NCI-H69 (cell line): ENCODE measurements at regions not wholly inside any gene's neighbourhood (a gene's known extent, or its start where the extent isn't known, plus 50 kb on each side); places are given as distances from the start of the nearest gene placed in this dataset.
"Not testable (repeated sequence)": the region's sequence is repeated elsewhere in the genome, so short reads cannot be mapped to it uniquely, and the experiment has no call there.

Experiments used
- DNase-seq: peaks from one replicate; lab custom pipeline; 2025; lab: John Stamatoyannopoulos, UW

DNA sequence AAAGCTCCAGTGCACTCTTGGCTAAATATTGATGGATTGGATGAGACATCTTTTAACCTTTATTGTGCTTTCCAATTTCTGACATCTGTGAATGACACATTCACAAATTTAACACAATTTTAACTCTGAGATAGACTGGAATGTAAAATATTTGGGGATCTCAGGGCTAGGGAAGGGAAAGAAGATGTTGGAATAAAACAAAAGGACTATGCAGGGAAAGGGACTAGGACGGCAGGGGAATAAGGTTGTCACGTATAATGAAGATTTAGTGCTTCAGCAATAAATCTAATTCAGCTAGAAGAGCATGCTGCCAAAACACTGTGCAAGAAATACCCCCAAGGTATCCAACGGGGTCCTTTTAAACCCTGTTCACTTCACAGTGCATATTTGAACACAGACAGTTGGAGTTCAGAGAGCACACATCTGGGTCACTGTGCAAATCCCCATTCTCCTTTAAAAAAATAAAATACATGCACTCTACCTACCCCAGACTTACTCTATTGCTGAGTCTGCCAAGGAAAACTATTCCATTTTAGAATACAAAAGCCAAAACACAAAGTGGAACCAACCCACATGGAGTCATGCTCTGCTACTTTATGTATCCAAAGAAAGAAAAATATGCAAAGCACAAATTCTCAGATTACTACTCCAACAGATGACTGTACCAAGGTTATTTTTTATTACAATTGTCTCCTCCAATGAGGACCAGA lies 151.0 kb upstream of the RSPO3 start:
- DNase-seq, result peak; percentile 9

DNA sequence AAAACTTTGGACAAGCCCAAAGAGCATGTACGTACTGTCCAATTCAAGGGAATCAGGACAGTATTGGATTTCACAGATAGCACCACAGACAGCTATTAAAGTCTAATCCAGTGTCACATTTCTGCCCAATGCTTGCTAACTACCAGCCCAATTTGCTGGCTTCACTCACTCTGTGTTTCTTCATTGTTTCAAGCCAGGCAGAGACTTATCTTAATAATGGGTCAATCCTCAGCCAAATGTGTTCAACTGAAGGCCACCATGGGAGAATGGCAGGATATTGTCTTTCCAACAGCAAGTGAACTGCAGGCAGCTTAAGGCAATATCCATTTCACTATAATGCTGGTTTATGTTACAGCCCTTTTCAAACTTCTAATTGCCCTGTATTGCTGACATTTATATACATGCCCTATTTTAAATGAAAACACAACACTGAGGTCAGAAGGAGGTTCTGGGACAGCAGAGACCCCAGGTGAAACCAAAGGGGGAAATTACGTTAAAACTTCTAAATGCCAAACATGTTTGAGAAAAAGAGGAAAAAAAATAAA lies 142.1 kb upstream of the RSPO3 start:
- peak; percentile 72 for DNase-seq

DNA sequence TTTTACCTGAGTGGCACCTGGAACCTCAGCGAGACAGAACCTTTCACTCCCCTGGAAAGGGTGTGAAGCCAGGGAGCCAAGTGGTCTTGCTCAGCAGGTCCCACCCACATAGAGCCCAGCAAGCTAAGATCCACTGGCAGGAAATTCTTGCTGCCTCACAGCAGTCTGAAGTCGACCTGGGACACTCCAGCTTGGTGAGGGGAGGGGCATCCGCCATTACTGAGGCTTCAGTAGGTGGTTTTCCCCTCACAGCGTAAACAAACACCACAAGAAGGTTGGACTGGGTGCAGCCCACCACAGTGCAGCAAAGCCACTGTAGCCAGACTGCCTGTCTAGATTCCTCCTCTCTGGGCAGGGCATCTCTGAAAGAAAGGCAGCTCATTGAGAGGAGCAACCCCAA lies 134.7 kb upstream of the RSPO3 start:
- no peak for DNase-seq

DNA sequence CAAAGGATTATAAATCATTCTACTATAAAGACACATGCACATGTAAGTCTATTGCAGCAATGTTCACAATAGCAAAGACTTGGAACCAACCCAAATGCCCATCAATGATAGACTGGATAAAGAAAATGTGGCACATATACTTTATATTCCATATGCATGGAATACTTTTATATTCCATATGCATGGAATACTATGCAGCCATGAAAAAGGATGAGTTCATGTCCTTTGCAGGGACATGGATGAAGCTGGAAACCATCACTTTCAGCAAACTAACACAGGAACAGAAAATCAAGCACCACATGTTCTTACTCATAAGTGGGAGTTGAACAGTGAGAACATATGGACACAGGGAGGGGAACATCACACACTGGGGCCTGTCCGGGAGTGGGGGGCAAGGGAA lies 130.3 kb upstream of the RSPO3 start:
- not testable (repeated sequence) for DNase-seq

- no peak for DNase-seq
Observed at GRCh38 chr6:127000631-127001030, 117.8 kb upstream of the RSPO3 start.

- DNase-seq, result no peak
Observed at GRCh38 chr6:127013865-127014264, 104.6 kb upstream of the RSPO3 start.

DNA sequence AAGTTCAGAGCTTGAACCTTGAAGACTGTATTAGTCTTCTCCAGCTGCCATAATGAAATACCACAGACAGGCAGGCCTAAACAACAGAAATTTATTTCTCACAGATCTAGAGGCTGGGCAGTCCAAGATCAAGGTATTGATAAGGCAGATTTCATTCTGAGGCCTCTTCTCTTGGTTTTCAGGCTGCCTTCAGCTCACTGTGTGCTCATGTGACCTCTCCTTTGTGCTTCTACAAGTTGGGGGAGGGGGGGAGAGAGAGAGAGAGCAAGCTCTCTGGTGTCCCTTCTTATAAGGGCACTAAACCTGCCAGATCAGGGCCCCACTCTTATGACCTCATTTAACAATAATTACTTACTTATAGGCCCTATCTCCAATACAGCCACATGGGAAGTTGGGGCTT lies 102.6 kb upstream of the RSPO3 start:
- peak; percentile 15 for DNase-seq

- no peak for DNase-seq
Observed at GRCh38 chr6:127019828-127020227, 98.6 kb upstream of the RSPO3 start.

DNA sequence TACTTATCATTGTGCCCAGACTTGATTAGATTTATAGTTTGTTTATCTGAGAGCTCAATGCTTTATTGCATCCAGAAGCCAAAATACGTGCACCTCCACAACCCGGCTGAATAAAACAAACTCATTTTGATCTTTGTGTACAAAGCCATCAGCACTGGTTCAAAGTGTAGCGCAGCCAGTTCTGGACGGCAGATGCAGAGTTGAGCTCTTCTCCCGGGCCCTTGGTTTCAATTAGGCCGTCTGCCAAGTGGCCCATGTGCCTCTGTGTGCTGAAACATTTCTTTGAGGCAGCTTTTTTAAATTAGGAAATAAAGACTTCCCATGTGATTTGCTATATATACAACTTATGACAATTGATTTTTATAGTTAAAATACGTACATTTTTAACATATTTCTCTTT lies 96.2 kb upstream of the RSPO3 start:
- DNase-seq, result peak; percentile 93

GRCh38 chr6:127023001-127023778 lies 95.3 kb upstream of the RSPO3 start:
- peak; percentile 31 for DNase-seq

DNA sequence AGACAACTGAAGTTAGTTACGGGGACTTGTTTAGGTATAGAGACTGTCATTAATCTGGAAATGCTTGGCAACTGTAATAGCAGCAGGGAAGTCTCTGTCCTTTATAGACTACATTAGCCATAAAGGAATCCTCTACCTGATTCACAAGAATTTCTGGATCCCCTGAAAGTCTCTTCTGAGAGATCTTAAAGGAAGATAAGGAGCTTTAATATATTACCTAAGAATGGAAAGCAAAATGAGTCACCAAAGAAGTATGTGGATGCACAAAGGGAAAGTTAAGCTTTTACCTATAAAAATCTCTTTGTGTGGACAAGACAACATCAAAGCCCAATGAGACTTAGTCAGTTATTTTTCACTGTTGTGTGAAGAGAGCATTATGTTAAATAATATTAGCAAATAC lies 92.2 kb upstream of the RSPO3 start:
- DNase-seq, result no peak

- no peak for DNase-seq
Observed at GRCh38 chr6:127030111-127030510, 88.4 kb upstream of the RSPO3 start.

DNA sequence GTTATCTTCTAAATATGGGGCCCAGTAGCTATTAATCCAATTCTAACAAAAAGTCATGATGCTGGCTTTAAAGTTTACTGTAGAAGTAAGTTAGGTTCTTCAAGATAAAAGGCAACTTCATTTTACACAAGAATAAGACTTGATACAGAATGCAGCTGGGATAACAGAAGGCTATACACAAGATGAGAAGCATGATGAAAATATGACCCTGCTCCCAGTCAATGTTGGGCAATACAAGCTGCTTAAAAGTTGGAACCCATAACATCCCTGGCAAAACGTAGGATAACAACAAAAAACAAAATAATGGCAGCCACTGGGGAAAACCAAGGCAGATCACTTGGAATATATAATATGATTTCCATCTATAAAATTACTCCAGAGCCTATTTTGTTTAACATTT lies 87.6 kb upstream of the RSPO3 start:
- no peak for DNase-seq

- DNase-seq, result peak; percentile 55
Observed at GRCh38 chr6:127031511-127031910, 87.0 kb upstream of the RSPO3 start.

- no peak for DNase-seq
Observed at GRCh38 chr6:127032971-127033370, 85.5 kb upstream of the RSPO3 start.

GRCh38 chr6:127051571-127052260 lies 66.8 kb upstream of the RSPO3 start:
- DNase-seq, result no peak

- no peak for DNase-seq
Observed at GRCh38 chr6:127053032-127053874, 65.2 kb upstream of the RSPO3 start.

GRCh38 chr6:127053875-127054235 lies 64.6 kb upstream of the RSPO3 start:
- DNase-seq, result no peak

- no peak for DNase-seq
Observed at GRCh38 chr6:127058027-127058426, 60.4 kb upstream of the RSPO3 start.

DNA sequence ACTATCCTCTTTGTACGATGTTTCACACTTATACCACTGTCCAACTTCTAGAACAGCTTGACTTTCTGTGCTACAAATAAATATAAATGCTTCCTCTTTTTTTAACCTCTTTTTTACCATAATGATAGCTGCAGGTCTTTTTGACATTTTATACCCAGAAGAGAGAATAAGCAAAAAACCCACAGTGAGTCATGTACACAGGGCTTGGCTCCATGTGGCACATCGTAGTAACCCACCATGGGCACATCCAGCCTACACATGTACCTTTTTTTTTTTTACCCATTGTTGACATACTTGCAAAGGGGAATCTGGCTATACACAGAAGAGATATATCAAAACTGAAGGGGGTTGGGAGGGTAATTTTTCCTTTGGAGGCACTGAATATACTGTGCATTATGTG lies 59.5 kb upstream of the RSPO3 start:
- DNase-seq, result no peak
